ENCODE measurements at regions not wholly inside any gene's neighbourhood (a gene's known extent, or its start where the extent isn't known, plus 50 kb on each side); places are given as distances from the start of the nearest gene placed in this dataset.

DNA sequence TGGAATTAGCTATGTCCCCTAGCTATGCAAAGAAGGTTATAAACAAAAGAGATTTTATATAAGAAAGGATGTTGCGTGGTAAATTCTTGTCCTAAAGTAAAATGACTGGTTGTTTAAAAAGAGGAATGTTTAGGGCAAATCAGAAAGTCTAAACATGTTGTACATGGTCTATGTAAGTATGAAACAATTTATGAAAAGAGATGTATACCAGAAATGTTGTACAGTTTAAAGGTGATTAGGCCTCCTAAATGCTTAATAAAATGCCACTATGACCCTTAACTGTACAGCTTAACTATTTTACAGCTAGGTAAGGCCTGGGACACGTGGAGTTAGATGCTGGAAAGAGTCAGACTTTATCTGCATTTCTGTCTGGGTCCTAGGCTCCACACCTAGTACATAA lies 775.9 kb upstream of the KLHL1 start:
- no peaks in the 10 kb centered on the region for H3K9me2 ChIP-seq (replicated peaks; ENCODE audit: low read length)
- intact Hi-C loops (cut with micrococcal nuclease), result no loop called here
- H3F3A ChIP-seq (ENCODE audit: low read length, unreplicated experiment), result no peaks in the 10 kb centered on the region
- no TSS peak for BruUV-seq (replicated peaks)
- ChIA-PET CTCF (no interaction called here), POLR2A (ENCODE audit: unreplicated experiment) (no interaction called here)
- DNase-seq, result no peak
- H3K27me3 ChIP-seq (ENCODE audit: low read length), result no peaks in the 10 kb centered on the region
- H4K20me1 ChIP-seq (ENCODE audit: low read length), result no peaks in the 10 kb centered on the region
- H3K36me3 ChIP-seq (ENCODE audit: low read depth, low read length), result no peaks in the 10 kb centered on the region
- no peak for ATAC-seq
- TF ChIP-seq EZH2 (IDR thresholded peaks at IDR 0.05; ENCODE audit: low read length, unreplicated experiment) (no peak), EZH2phosphoT487 (IDR thresholded peaks at IDR 0.05; ENCODE audit: borderline replicate concordance, low read length) (no peak)
- TF ChIP-seq, protein P1, sequence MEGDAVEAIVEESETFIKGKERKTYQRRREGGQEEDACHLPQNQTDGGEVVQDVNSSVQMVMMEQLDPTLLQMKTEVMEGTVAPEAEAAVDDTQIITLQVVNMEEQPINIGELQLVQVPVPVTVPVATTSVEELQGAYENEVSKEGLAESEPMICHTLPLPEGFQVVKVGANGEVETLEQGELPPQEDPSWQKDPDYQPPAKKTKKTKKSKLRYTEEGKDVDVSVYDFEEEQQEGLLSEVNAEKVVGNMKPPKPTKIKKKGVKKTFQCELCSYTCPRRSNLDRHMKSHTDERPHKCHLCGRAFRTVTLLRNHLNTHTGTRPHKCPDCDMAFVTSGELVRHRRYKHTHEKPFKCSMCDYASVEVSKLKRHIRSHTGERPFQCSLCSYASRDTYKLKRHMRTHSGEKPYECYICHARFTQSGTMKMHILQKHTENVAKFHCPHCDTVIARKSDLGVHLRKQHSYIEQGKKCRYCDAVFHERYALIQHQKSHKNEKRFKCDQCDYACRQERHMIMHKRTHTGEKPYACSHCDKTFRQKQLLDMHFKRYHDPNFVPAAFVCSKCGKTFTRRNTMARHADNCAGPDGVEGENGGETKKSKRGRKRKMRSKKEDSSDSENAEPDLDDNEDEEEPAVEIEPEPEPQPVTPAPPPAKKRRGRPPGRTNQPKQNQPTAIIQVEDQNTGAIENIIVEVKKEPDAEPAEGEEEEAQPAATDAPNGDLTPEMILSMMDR (conservative IDR thresholded peaks at IDR 0.05; ENCODE audit: low read depth, low read length), result no peak
- no peaks in the 10 kb centered on the region for H3K9me3 ChIP-seq (ENCODE audit: low read length)
- no peak overlapping the region for H3K4me3 ChIP-seq (ENCODE audit: low read length)
- H2AFZ ChIP-seq (ENCODE audit: low read length), result no peak overlapping the region
- H3K79me2 ChIP-seq (ENCODE audit: low read length), result no peaks in the 10 kb centered on the region
- H3K9ac ChIP-seq (ENCODE audit: low read length), result no peak overlapping the region
- H3K27ac ChIP-seq (ENCODE audit: low read length), result no peak overlapping the region
- H3K4me2 ChIP-seq (ENCODE audit: low read length), result no peak overlapping the region
- H3K4me1 ChIP-seq (ENCODE audit: insufficient read depth, low read length), result no peaks in the 10 kb centered on the region

DNA sequence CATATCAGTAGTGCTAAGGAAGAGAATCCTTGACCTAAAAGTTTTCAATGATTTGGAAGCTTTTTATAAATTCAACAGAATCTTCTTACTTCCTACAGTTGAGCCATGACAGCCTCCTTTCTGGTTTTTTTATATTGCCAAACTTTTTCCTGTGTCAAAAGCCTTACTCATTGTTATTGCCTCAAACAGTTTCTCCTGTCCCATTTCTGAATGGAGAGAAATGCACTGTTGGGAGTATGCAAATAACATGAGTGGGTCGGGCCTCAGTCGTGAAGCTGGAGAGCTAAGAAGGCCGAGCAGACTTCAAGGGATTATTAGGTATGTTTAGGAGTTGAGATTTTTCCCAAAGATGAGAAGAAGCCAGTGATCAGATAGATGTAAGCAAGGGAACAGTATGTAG lies 766.4 kb upstream of the KLHL1 start:
- intact Hi-C loops (cut with micrococcal nuclease), result no loop called here
- no peak for ATAC-seq
- Histone ChIP-seq H4K20me1 (ENCODE audit: low read length) (no peaks in the 10 kb centered on the region), H3K9ac (ENCODE audit: low read length) (no peak overlapping the region), H3K27me3 (ENCODE audit: low read length) (no peaks in the 10 kb centered on the region), H3K4me1 (ENCODE audit: insufficient read depth, low read length) (no peaks in the 10 kb centered on the region), H3K27ac (ENCODE audit: low read length) (no peak overlapping the region), H2AFZ (ENCODE audit: low read length) (no peak overlapping the region), H3F3A (ENCODE audit: low read length, unreplicated experiment) (no peaks in the 10 kb centered on the region), H3K36me3 (ENCODE audit: low read depth, low read length) (no peaks in the 10 kb centered on the region), H3K9me3 (ENCODE audit: low read length) (no peaks in the 10 kb centered on the region), H3K9me2 (replicated peaks; ENCODE audit: low read length) (no peaks in the 10 kb centered on the region), H3K4me2 (ENCODE audit: low read length) (no peak overlapping the region), H3K79me2 (ENCODE audit: low read length) (no peaks in the 10 kb centered on the region), H3K4me3 (ENCODE audit: low read length) (no peak overlapping the region)
- no peak for DNase-seq
- TF ChIP-seq EZH2phosphoT487 (IDR thresholded peaks at IDR 0.05; ENCODE audit: borderline replicate concordance, low read length) (no peak), EZH2 (IDR thresholded peaks at IDR 0.05; ENCODE audit: low read length, unreplicated experiment) (no peak)
- ChIA-PET POLR2A (ENCODE audit: unreplicated experiment) (no interaction called here), CTCF (no interaction called here)
- no TSS peak for BruUV-seq (replicated peaks)

DNA sequence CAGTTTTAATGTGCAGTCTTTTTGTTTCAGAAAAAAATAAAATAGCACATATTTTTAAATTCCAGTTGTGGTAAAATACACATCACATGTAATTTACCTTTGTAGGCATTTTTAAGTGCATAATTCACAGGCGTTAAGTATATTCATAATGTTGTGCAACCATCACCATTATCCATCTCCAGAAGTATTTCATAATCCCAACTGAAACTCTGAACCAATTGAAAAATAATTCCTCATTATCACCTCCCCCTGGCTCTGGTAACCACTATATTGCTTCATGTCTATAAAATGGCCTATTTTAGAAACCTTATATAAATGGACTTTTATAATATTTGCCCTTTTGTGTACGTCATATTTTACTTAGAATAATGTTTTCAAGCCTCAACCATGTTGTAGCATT lies 756.5 kb upstream of the KLHL1 start:
- intact Hi-C loops (cut with micrococcal nuclease), result no loop called here
- POLR2A ChIA-PET (ENCODE audit: unreplicated experiment), result no interaction called here
- BruUV-seq (replicated peaks), result no TSS peak

More for the DNA sequence above, 756.5 kb upstream of the KLHL1 start:
- no peaks in the 10 kb centered on the region for H3K36me3 ChIP-seq (ENCODE audit: low read depth, low read length)
- no peaks in the 10 kb centered on the region for H3F3A ChIP-seq (ENCODE audit: low read length, unreplicated experiment)
- CTCF ChIA-PET, result no interaction called here
- no peaks in the 10 kb centered on the region for H3K9me2 ChIP-seq (replicated peaks; ENCODE audit: low read length)
- no peaks in the 10 kb centered on the region for H4K20me1 ChIP-seq (ENCODE audit: low read length)
- no peak for TF ChIP-seq EZH2phosphoT487 (IDR thresholded peaks at IDR 0.05; ENCODE audit: borderline replicate concordance, low read length)
- no peak for TF ChIP-seq EZH2 (IDR thresholded peaks at IDR 0.05; ENCODE audit: low read length, unreplicated experiment)
- TF ChIP-seq, protein P1 (conservative IDR thresholded peaks at IDR 0.05; ENCODE audit: low read depth, low read length), result no peak
- H3K4me3 ChIP-seq (ENCODE audit: low read length), result no peak overlapping the region
- no peak overlapping the region for H3K4me2 ChIP-seq (ENCODE audit: low read length)
- H2AFZ ChIP-seq (ENCODE audit: low read length), result no peak overlapping the region
- no peak for ATAC-seq
- H3K9ac ChIP-seq (ENCODE audit: low read length), result no peak overlapping the region
- no peaks in the 10 kb centered on the region for H3K9me3 ChIP-seq (ENCODE audit: low read length)
- H3K27me3 ChIP-seq (ENCODE audit: low read length), result no peaks in the 10 kb centered on the region
- H3K27ac ChIP-seq (ENCODE audit: low read length), result no peak overlapping the region
- DNase-seq, result no peak
- no peaks in the 10 kb centered on the region for H3K79me2 ChIP-seq (ENCODE audit: low read length)
- H3K4me1 ChIP-seq (ENCODE audit: insufficient read depth, low read length), result no peaks in the 10 kb centered on the region
